ENCODE measurements at regions not wholly inside any gene's neighbourhood (a gene's known extent, or its start where the extent isn't known, plus 50 kb on each side); places are given as distances from the start of the nearest gene placed in this dataset.

- no peaks in the 10 kb centered on the region for H3K27me3 ChIP-seq (ENCODE audit: insufficient read depth, poor library complexity, severe bottlenecking)
- no peak for DNase-seq (ENCODE audit: low read depth in 1 of 2, low spot score in 1 of 2)
- H3K4me3 ChIP-seq (replicated peaks; ENCODE audit: insufficient read depth, low read length) = no peak overlapping the region
- TF ChIP-seq POLR2AphosphoS5 (IDR thresholded peaks at IDR 0.05; ENCODE audit: low read depth) (no peak), GABPA (IDR thresholded peaks at IDR 0.05; ENCODE audit: low read depth) (no peak), REST (IDR thresholded peaks at IDR 0.05; ENCODE audit: insufficient replicate concordance, low read depth) (no peak), CTCF (IDR thresholded peaks at IDR 0.05; ENCODE audit: insufficient read depth, low read length) (no peak), SPI1 (IDR thresholded peaks at IDR 0.05; ENCODE audit: borderline replicate concordance, low read depth) (no peak)
- no peak overlapping the region for H3K27ac ChIP-seq (replicated peaks)
Observed at GRCh38 chr22:47772864-47773263, 1010.4 kb downstream of the TBC1D22A start.

- H3K27ac ChIP-seq (replicated peaks) = no peak overlapping the region
- TF ChIP-seq REST (IDR thresholded peaks at IDR 0.05; ENCODE audit: insufficient replicate concordance, low read depth) (no peak), GABPA (IDR thresholded peaks at IDR 0.05; ENCODE audit: low read depth) (no peak), SPI1 (IDR thresholded peaks at IDR 0.05; ENCODE audit: borderline replicate concordance, low read depth) (no peak), CTCF (IDR thresholded peaks at IDR 0.05; ENCODE audit: insufficient read depth, low read length) (no peak), POLR2AphosphoS5 (IDR thresholded peaks at IDR 0.05; ENCODE audit: low read depth) (no peak)
- no peaks in the 10 kb centered on the region for H3K27me3 ChIP-seq (ENCODE audit: insufficient read depth, poor library complexity, severe bottlenecking)
- no peak for DNase-seq (ENCODE audit: low read depth in 1 of 2, low spot score in 1 of 2)
- H3K4me3 ChIP-seq (replicated peaks; ENCODE audit: insufficient read depth, low read length) = no peak overlapping the region
Observed at GRCh38 chr22:47769652-47770051, 1007.2 kb downstream of the TBC1D22A start.

- no peak for DNase-seq (ENCODE audit: low read depth in 1 of 2, low spot score in 1 of 2)
- no peaks in the 10 kb centered on the region for H3K27me3 ChIP-seq (ENCODE audit: insufficient read depth, poor library complexity, severe bottlenecking)
- TF ChIP-seq SPI1 (IDR thresholded peaks at IDR 0.05; ENCODE audit: borderline replicate concordance, low read depth) (no peak), POLR2AphosphoS5 (IDR thresholded peaks at IDR 0.05; ENCODE audit: low read depth) (no peak), CTCF (IDR thresholded peaks at IDR 0.05; ENCODE audit: insufficient read depth, low read length) (no peak), REST (IDR thresholded peaks at IDR 0.05; ENCODE audit: insufficient replicate concordance, low read depth) (no peak), GABPA (IDR thresholded peaks at IDR 0.05; ENCODE audit: low read depth) (no peak)
Observed at GRCh38 chr22:47768027-47768426, 1005.6 kb downstream of the TBC1D22A start.

More at GRCh38 chr22:47768027-47768426, 1005.6 kb downstream of the TBC1D22A start:
- H3K27ac ChIP-seq (replicated peaks) = no peak overlapping the region
- H3K4me3 ChIP-seq (replicated peaks; ENCODE audit: insufficient read depth, low read length) = no peak overlapping the region

All from HL-60 (cell line).